GM18951 (cell line): ENCODE measurements at regions not wholly inside any gene's neighbourhood (a gene's known extent, or its start where the extent isn't known, plus 50 kb on each side); places are given as distances from the start of the nearest gene placed in this dataset.

ENCODE experiments used
- POLR2A ChIP-seq: IDR thresholded peaks from 4 replicates; pipeline ENCODE4 v1.6.1; 2011; ENCODE audit warnings: mild to moderate bottlenecking; ENCODE audit not compliant: insufficient read length, insufficient read depth; ENCODE audit errors: extremely low read depth
- in situ Hi-C: fragments of 300-500 bp; cut with MboI; formaldehyde crosslinking; loops from one replicate; pipeline ENCODE4 v1.12.0; 2022; ENCODE audit warnings: low sequenced_read_pairs, mixed read lengths, inconsistent platforms; ENCODE audit not compliant: unreplicated experiment

DNA sequence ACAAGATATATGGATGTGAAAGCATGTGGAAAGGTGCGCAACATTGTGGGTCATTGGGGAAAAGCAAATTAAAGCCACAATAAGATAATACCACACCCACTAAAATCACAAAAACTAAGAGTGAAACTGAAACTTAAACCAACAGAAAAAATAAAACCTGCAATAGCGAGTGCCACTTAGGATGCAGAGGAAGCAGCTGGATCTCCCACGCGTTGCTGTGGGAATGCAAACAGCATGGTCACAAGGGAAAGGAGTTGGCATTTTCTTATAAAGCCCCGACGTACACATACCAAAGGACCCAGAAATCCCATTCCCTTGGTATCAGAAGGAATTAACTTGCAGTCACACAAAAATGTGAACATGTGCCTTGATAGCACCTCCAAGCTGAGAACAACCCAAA is 712.0 kb downstream of the TBC1D22A start:
- in situ Hi-C loops = no loop called here
- TF ChIP-seq POLR2A = no peak

- in situ Hi-C loops = no loop called here
- TF ChIP-seq POLR2A = no peak
These were observed 710.2 kb downstream of the TBC1D22A start for GRCh38 chr22:47472636-47473035.

DNA sequence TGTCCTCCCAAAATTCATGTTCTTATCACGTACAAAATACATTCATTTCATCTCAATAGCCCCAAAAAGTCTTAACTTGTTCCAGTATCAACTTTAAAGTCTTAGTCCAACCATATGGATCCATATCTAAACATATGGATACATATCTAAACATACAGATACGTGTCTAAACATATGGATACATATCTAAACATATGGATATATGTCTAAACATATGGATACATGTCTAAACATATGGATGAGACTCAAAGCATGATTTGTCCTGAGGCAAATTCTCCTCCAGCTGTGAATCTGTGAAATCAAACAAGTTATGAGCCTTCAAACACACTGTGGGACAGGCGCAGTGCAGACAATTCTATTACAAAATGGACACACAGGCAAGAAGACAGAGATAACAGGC is 709.0 kb downstream of the TBC1D22A start:
- in situ Hi-C loops = no loop called here
- TF ChIP-seq POLR2A = no peak

GRCh38 chr22:47465809-47466208 is 703.4 kb downstream of the TBC1D22A start:
- TF ChIP-seq POLR2A = no peak
- in situ Hi-C loops = no loop called here

DNA sequence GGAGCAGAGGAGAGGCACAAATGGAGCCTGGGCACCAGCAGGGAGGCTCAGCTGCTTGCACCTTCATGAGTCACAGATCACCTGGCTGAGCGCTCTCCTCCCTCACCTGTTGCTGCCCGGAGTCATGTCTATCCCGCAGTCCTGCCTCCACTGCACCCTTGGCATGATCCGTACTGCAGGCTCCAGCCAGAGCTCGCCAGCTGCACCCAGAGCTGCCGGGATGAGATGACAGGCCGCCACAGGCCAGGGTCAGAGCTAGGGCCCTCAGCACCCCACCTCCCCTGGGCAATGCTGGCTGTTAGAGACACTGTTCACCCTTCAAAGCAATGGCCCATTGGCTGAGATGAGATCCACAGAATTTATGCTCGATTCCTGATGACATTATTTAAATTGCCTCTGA is 702.8 kb downstream of the TBC1D22A start:
- in situ Hi-C loops = no loop called here
- TF ChIP-seq POLR2A = no peak

DNA sequence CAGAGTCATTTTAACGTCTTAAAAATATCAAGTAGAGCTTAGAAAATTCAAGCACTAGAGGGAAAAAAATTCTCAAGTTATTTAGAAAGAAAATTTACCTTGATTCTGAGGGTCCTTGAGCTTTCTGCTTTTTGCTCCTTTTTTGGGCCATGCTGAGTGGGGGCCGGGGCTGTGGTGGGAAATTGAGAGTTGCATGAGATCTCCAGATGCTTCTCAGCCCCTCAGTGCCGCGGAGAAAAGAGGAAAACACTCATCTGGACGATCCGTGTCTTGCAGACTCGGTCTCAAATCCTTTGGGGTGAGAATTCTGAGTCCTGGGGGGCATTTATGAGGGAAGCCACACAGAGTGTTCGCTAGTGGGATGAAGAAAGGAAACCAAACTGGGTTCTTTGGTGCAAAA is 700.8 kb downstream of the TBC1D22A start:
- no peak for TF ChIP-seq POLR2A
- in situ Hi-C loops = no loop called here

GRCh38 chr22:47460861-47461260 is 698.4 kb downstream of the TBC1D22A start:
- in situ Hi-C loops = no loop called here
- TF ChIP-seq POLR2A = no peak

DNA sequence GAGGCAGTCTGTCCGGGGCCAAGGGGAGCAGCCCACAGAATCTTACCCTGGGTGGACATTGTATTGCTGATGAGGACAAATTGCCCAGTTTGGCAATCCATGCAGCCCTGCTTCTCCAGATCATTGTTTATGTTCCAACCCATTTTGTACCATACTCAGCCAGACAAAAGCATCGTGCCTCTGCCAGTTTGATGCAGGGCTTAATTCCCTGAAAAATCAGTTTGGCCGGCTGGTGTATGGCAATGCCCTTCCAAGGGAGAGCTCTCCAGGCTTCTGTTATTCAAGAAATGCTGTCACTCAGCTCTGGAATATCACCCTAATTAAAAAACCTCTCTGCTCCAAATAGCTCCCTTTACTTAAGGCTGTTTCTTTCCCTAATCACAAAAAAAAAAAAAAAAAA is 697.7 kb downstream of the TBC1D22A start:
- TF ChIP-seq POLR2A = no peak
- in situ Hi-C loops = no loop called here

DNA sequence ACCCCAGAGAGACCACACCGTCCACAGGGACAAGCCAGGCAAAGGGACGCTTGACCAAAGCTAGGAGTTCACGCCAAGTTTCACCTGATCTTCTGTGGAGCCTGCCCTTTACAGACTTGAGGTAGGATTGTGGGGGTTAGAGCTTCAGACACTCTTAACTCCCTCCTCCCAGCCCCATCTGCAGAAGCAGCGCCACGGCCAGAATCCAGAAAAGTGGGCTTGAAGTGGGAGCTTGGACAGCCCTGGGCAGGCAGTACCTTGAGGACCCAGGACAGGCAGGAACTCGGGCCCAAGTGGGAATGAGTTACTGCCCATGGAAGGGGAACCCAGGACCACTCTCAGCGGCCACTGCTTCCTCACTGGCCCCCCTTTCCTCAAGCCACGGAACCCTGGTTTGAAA is 695.9 kb downstream of the TBC1D22A start:
- no peak for TF ChIP-seq POLR2A
- in situ Hi-C loops = no loop called here

GRCh38 chr22:47457509-47458300 is 695.3 kb downstream of the TBC1D22A start:
- in situ Hi-C loops = no loop called here

GRCh38 chr22:47457021-47457420 is 694.6 kb downstream of the TBC1D22A start:
- in situ Hi-C loops = no loop called here
- no peak for TF ChIP-seq POLR2A

More at GRCh38 chr22:47457509-47458300, 695.3 kb downstream of the TBC1D22A start:
- TF ChIP-seq POLR2A = no peak

- no peak for TF ChIP-seq POLR2A
- in situ Hi-C loops = no loop called here
These were observed 693.6 kb downstream of the TBC1D22A start for GRCh38 chr22:47456031-47456430.

DNA sequence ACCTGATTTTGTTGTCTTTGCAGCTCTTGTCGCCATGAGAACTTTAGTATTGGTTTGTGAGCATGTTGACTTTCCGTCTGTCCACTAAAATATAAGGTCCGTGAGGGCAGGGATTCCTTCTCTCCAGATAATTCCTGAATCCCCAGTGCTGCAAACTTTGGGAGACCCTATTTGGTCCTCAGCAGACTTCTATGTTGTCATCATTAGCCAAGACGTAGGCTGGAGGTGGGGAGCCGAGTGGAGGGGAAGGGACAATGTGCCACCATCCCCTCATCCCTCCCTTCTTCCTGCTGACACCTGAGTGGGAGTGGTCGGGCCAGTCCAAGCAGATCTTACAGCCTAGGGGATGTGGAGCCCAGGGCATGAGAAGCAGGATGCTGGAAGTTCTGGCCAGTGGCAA is 690.6 kb downstream of the TBC1D22A start:
- TF ChIP-seq POLR2A = no peak
- in situ Hi-C loops = no loop called here

- no peak for TF ChIP-seq POLR2A
- in situ Hi-C loops = no loop called here
These were observed 689.7 kb downstream of the TBC1D22A start for GRCh38 chr22:47452184-47452583.
